OCI-LY3 (cell line): ENCODE measurements at regions not wholly inside any gene's neighbourhood (a gene's known extent, or its start where the extent isn't known, plus 50 kb on each side); places are given as distances from the start of the nearest gene placed in this dataset.
A peak's percentile ranks its signal among the peaks of the same experiment; 100 is the strongest.

Experiments
- H2AFZ ChIP-seq: fragments of 200-600, 300-600 bp; shearing (Covaris generic); 2 replicates; pipeline ENCODE4 v1.6.0; 2014; ENCODE audit warnings: antibody characterized with exemption, low read depth, low read length
- H3K27ac ChIP-seq: fragments of 200-600, 300-600 bp; sonication (generic); 2 replicates; pipeline ENCODE4 v1.5.1; 2014; ENCODE audit warnings: mild to moderate bottlenecking, low read length, moderate library complexity, mixed read lengths
- H3K27me3 ChIP-seq: fragments of 200-600, 300-600 bp; sonication (generic); 2 replicates; pipeline ENCODE4 v1.6.1; 2014; ENCODE audit warnings: low read depth, low read length, mixed read lengths
- H3K36me3 ChIP-seq: fragments of 200-600, 300-600 bp; sonication (generic); replicated peaks from 2 replicates; pipeline ENCODE3; 2014; ENCODE audit warnings: low read depth, low read length, mixed read lengths
- H3K4me1 ChIP-seq: fragments of 300-600, 200-600 bp; sonication (generic); 2 replicates; pipeline ENCODE4 v1.6.1; 2014; ENCODE audit warnings: low read length, mixed read lengths
- H3K4me2 ChIP-seq: fragments of 200-600, 300-600 bp; sonication (generic); 2 replicates; pipeline ENCODE4 v1.6.1; 2014; ENCODE audit warnings: low read length, mixed read lengths
- H3K4me3 ChIP-seq: fragments of 300-600, 200-600 bp; sonication (generic); 2 replicates; pipeline ENCODE4 v1.5.1; 2014; ENCODE audit warnings: antibody characterized with exemption, mild to moderate bottlenecking, low read length, moderate library complexity
- H3K79me2 ChIP-seq: fragments of 300-600, 200-600 bp; shearing (Covaris generic); 2 replicates; pipeline ENCODE4 v1.6.1; 2014; ENCODE audit warnings: mild to moderate bottlenecking, low read length, mixed read lengths
- H3K9ac ChIP-seq: fragments of 300-600, 200-600 bp; shearing (Covaris generic); 2 replicates; pipeline ENCODE4 v1.6.0; 2014; ENCODE audit warnings: mild to moderate bottlenecking, low read length, moderate library complexity
- H3K9me3 ChIP-seq: fragments of 200-600, 300-600 bp; shearing (Covaris generic); 2 replicates; pipeline ENCODE4 v1.6.1; 2014; ENCODE audit warnings: low read length, mixed read lengths; ENCODE audit not compliant: insufficient read depth
- H4K20me1 ChIP-seq: fragments of 200-600, 300-600 bp; sonication (generic); 2 replicates; pipeline ENCODE4 v1.6.1; 2016; ENCODE audit warnings: low read length, mixed read lengths; ENCODE audit not compliant: insufficient read depth
- EZH2phosphoT487 ChIP-seq: fragments of 200-600 bp; shearing (Covaris generic); IDR thresholded peaks from 2 replicates; pipeline ENCODE4 v1.6.1; 2018; ENCODE audit warnings: antibody characterized with exemption, mixed run types, low read depth
- TF ChIP-seq, protein P1 (sequence below): fragments of 200-600, 300-600 bp; sonication (generic); IDR thresholded peaks from 2 replicates; pipeline ENCODE4 v1.5.1; 2014; ENCODE audit warnings: antibody characterized with exemption, low read length, low read depth

- Histone ChIP-seq H3K36me3 (no peaks in the 10 kb centered on the region), H3K4me2 (no peak overlapping the region), H4K20me1 (no peaks in the 10 kb centered on the region), H3K4me3 (no peak overlapping the region), H3K79me2 (no peaks in the 10 kb centered on the region), H3K9me3 (no peaks in the 10 kb centered on the region), H3K27me3 (no peaks in the 10 kb centered on the region), H3K27ac (no peak overlapping the region), H3K9ac (no peak overlapping the region), H2AFZ (no peak overlapping the region), H3K4me1 (peaks cover 46% of the 10 kb centered on the region)
- no peak for TF ChIP-seq EZH2phosphoT487
- TF ChIP-seq, protein P1, sequence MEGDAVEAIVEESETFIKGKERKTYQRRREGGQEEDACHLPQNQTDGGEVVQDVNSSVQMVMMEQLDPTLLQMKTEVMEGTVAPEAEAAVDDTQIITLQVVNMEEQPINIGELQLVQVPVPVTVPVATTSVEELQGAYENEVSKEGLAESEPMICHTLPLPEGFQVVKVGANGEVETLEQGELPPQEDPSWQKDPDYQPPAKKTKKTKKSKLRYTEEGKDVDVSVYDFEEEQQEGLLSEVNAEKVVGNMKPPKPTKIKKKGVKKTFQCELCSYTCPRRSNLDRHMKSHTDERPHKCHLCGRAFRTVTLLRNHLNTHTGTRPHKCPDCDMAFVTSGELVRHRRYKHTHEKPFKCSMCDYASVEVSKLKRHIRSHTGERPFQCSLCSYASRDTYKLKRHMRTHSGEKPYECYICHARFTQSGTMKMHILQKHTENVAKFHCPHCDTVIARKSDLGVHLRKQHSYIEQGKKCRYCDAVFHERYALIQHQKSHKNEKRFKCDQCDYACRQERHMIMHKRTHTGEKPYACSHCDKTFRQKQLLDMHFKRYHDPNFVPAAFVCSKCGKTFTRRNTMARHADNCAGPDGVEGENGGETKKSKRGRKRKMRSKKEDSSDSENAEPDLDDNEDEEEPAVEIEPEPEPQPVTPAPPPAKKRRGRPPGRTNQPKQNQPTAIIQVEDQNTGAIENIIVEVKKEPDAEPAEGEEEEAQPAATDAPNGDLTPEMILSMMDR, result no peak
Observed at GRCh38 chr22:22429369-22430108, 79.0 kb downstream of the ZNF280B start.

DNA sequence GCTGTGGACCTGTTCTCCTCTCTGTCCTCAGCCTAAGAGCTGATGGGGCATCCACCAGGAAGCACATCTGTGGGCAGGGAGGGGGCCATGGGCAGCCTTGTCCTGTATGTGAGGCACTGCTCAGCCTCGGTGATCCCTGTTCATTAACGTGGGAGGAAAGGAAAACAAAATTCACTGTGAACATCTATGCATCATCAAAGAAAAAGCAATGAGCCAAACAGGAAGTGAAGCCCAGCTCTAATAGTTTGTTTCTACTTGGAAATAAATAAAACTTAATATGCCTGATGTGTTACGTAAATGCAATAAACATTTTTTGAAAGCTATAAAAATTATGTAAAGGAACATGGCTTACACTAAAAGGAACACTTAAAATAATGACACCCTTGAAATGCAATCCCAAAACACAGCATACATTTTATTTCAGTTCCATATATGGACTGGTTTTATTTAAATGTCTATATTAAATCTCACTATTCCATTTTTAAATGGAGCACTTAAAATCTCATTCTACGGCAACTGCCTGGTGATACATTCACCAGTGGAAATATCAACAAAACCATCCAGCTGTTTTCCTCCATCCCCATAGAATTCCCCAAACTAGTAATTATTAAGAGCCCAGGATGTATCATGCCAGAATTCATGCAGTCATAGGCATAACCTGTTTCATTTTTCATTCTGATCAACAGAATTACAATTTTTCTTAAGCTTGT is 78.3 kb downstream of the ZNF280B start:
- Histone ChIP-seq H3K9me3 (no peaks in the 10 kb centered on the region), H3K4me2 (no peak overlapping the region), H4K20me1 (no peaks in the 10 kb centered on the region), H3K36me3 (no peaks in the 10 kb centered on the region), H3K4me1 (peaks cover 39% of the 10 kb centered on the region), H3K27ac (no peak overlapping the region), H2AFZ (no peak overlapping the region), H3K9ac (no peak overlapping the region), H3K27me3 (no peaks in the 10 kb centered on the region; the same call in 1 of the 2 replicates), H3K79me2 (no peaks in the 10 kb centered on the region), H3K4me3 (no peak overlapping the region)
- TF ChIP-seq, protein P1, result no peak
- no peak for TF ChIP-seq EZH2phosphoT487

DNA sequence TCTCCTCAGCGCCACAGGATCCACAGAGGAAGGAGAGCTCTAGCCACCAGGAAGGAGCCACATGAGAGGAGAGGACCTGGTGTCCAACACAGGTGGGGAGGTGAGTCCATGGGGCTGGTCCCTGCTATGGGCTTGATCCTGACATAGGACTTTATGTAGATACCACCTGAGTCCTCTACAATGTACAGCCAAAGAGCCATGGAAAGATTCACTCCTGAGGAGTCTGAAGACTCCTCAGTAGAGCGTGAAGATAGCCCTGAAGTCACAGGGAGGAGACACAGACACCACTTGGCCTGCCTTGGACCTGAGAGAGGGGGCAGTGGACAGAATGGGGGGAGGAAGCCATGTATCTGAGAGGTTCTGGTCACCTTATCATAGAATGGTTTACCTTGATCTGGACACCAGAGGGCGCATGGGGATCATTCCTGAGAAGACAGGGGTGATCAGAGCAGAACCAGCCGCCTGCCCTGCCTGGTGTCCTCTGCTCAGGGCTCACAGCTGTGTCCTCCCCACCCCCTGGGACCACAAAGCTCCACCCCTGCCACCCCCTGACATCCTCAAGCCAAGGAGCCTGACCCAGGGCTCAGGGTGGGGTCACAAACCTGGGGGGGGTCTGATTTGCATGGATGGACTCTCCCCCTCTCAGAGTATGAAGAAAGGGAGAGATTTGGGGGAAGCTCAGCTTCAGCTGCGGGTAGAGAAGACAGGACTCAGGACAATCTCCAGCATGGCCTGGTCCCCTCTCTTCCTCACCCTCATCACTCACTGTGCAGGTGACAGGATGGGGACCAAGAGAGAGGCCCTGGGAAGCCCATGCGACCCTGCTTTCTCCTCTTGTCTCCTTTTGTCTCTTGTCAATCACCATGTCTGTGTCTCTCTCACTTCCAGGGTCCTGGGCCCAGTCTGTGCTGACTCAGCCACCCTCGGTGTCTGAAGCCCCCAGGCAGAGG is 77.0 kb downstream of the ZNF280B start:
- Histone ChIP-seq H3K27ac (no peak overlapping the region), H3K4me2 (peak overlapping the region; percentile 24; the same call in 1 of the 2 replicates)

More for the DNA sequence above, 77.0 kb downstream of the ZNF280B start:
- no peak overlapping the region for H3K4me3 ChIP-seq
- peaks cover 26% of the 10 kb centered on the region for H3K4me1 ChIP-seq
- H3K9me3 ChIP-seq, result no peaks in the 10 kb centered on the region
- no peaks in the 10 kb centered on the region; the same call in 1 of the 2 replicates for H3K27me3 ChIP-seq
- no peaks in the 10 kb centered on the region for H4K20me1 ChIP-seq
- TF ChIP-seq EZH2phosphoT487, result no peak
- TF ChIP-seq, protein P1, result peak; percentile 55
- no peak overlapping the region for H2AFZ ChIP-seq
- no peak overlapping the region for H3K9ac ChIP-seq
- no peaks in the 10 kb centered on the region for H3K79me2 ChIP-seq
- H3K36me3 ChIP-seq, result no peaks in the 10 kb centered on the region
